Brain microvascular endothelial cell (primary cell): ENCODE measurements at regions not wholly inside any gene's neighbourhood (a gene's known extent, or its start where the extent isn't known, plus 50 kb on each side); places are given as distances from the start of the nearest gene placed in this dataset.

Source experiments
- DNase-seq: peaks from one replicate; pipeline ENCODE4 v3.0.0-alpha.2; 2020
- H3K27ac ChIP-seq: fragments of 250-450 bp; sonication (Bioruptor Pico); 2 replicates; pipeline ENCODE4 v1.5.1; 2020; ENCODE audit warnings: mild to moderate bottlenecking, moderate library complexity
- H3K27me3 ChIP-seq: fragments of 250-450 bp; sonication (Bioruptor Pico); replicated peaks from 2 replicates; pipeline ENCODE4 v1.5.1; 2020; ENCODE audit warnings: mild to moderate bottlenecking
- H3K36me3 ChIP-seq: fragments of 250-450 bp; sonication (Bioruptor Pico); replicated peaks from 2 replicates; pipeline ENCODE4 v1.5.1; 2020; ENCODE audit warnings: mild to moderate bottlenecking
- H3K4me3 ChIP-seq: 2 replicates; pipeline ENCODE4 v1.5.1; 2011; ENCODE audit warnings: low read depth, mild to moderate bottlenecking, control low read depth, low read length, moderate library complexity
- in situ Hi-C: cut with HindIII; loops from 2 replicates; pipeline ENCODE4 v1.10.0; 2017; ENCODE audit warnings: low sequenced_read_pairs, low pct_ligation_motif_present
- TF ChIP-seq, protein P1 (sequence below): IDR thresholded peaks from 2 replicates; pipeline ENCODE4 v1.5.1; 2011; ENCODE audit warnings: low read depth, mild to moderate bottlenecking, moderate library complexity, low read length, control low read depth, inconsistent platforms; ENCODE audit errors: missing control alignments

DNA sequence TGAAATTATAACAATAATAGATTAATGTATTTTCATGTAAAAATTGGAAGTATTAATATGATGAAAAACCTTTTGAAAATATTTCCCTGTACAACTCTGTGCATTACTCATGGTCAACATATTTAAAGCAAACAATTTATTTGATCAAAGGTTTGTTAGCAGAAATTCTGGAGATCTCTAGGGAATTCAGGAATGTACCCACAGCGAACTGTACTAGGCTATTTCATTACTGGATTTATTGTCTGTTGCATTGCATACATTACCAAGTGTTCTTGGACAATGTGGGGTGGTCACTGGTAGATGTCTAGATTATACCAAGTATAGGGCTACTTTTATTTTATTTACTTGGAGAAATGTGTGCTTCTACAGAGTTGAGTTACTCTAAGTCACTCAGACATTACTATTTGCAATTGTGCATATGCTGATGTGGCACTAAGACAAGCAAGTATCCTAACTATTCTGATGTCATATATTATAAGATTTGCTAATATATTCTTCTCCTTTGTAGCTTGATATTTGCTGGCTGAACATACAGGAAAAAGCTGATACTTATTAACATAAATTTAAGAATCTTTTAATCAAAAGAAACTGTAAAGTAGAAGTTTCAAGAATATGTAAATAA lies 323.3 kb downstream of the CCER1 start:
- Histone ChIP-seq H3K4me3 (no peak overlapping the region), H3K27me3 (no peaks in the 10 kb centered on the region), H3K36me3 (no peaks in the 10 kb centered on the region), H3K27ac (no peak overlapping the region)
- TF ChIP-seq, protein P1, sequence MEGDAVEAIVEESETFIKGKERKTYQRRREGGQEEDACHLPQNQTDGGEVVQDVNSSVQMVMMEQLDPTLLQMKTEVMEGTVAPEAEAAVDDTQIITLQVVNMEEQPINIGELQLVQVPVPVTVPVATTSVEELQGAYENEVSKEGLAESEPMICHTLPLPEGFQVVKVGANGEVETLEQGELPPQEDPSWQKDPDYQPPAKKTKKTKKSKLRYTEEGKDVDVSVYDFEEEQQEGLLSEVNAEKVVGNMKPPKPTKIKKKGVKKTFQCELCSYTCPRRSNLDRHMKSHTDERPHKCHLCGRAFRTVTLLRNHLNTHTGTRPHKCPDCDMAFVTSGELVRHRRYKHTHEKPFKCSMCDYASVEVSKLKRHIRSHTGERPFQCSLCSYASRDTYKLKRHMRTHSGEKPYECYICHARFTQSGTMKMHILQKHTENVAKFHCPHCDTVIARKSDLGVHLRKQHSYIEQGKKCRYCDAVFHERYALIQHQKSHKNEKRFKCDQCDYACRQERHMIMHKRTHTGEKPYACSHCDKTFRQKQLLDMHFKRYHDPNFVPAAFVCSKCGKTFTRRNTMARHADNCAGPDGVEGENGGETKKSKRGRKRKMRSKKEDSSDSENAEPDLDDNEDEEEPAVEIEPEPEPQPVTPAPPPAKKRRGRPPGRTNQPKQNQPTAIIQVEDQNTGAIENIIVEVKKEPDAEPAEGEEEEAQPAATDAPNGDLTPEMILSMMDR, result no peak
- in situ Hi-C loops, result no loop called here
- DNase-seq, result peak; percentile 19

DNA sequence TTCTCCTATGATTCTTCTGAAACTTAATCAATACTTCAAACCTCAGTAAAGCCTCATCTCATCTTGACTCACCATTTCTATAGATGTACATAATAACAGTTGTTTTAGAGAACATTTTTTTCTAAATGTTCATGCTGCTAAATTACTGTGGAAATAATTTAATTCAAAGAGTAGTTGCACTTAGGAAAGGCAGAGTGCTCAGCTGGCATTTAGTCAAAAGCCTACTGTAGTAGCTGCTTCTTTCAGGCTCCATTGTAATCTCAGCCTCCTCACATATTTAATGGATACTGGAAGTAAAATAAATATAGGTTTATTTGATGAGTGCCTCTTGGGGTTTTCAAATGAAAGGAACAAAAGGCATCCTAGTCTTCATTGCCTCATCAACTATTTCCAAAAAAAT lies 325.0 kb downstream of the CCER1 start:
- Histone ChIP-seq H3K27ac (no peak overlapping the region), H3K27me3 (no peaks in the 10 kb centered on the region), H3K36me3 (no peaks in the 10 kb centered on the region), H3K4me3 (no peak overlapping the region)
- DNase-seq, result no peak
- TF ChIP-seq, protein P1, result no peak
- in situ Hi-C loops, result no loop called here

DNA sequence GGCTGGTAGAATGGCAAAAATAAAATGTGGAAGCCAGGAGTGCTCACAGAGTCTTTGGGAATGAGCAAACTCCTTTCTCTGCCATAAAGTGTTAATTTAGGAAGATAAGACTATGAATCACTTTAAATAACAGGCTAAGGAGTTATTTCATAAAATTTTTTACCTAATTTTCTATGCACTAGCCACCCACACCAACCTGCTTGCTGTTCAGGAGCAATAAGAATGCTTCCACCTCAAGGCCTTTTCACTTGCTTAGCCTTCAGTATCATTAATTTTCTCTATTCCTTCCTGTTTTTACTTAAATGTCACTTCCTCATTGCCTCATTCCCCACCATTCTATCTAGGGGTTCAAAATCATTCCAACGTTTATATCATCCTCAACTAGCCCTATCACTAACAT lies 326.8 kb downstream of the CCER1 start:
- no peak for DNase-seq
- H3K27me3 ChIP-seq, result no peaks in the 10 kb centered on the region
- in situ Hi-C loops, result no loop called here
- TF ChIP-seq, protein P1, result no peak
- no peaks in the 10 kb centered on the region for H3K36me3 ChIP-seq
- no peak overlapping the region for H3K27ac ChIP-seq
- no peak overlapping the region for H3K4me3 ChIP-seq

DNA sequence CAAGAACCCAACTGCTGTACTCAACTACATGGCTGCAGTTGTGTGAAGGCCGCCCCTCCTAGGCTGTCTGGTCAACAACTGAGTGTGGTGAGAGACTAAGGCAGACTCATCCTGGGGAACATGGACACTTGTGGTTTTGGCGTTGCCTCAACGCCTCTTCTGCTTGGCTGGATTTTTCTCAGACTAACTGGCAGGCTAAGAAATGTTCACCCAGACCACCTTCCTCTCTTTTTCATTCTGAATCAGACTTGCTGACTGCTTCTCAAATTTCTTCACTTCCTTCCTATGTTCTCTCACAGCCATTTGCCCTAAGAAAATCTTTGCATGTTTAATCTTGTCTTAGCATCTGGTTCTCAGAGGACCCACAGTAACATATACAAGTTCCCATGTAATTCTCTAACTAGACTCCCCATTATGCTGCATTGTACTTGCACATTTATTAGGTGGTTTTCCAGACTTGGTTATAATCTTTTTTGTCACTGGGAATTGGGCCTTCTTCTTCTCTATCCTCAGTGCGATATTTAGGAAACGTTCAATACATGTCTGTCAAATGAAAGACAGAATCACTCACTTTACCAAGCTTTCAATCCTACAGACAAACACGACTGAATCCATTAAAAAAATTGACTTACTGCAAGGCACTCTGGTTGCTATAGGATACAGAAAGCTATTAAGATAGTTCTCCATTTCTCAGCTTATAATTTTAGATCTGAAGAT lies 327.6 kb downstream of the CCER1 start:
- in situ Hi-C loops, result no loop called here

DNA sequence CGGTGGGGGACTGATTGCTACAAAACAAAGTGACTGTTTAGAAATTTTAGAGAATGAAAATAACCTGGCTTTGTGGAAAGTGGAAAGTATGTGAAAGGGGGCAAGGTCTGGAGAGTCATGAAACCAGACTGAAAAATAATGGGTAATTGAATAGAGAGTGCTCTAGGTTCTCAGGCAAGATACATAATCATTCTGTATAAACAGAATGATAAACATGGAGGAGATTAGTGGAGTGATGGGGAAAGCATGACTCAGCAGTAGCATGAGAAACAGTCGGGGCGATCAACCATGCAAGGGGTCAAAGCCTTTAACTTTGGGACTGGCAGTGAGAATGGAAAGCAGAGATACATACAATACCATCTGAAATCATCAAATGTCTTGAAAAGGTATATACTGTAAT lies 332.5 kb downstream of the CCER1 start:
- no peak overlapping the region for H3K4me3 ChIP-seq
- in situ Hi-C loops, result no loop called here
- H3K27me3 ChIP-seq, result no peaks in the 10 kb centered on the region
- no peaks in the 10 kb centered on the region for H3K36me3 ChIP-seq
- TF ChIP-seq, protein P1, result no peak
- peak; percentile 9 for DNase-seq
- no peak overlapping the region for H3K27ac ChIP-seq

More for the DNA sequence above, 327.6 kb downstream of the CCER1 start:
- H3K27ac ChIP-seq, result no peak overlapping the region
- H3K27me3 ChIP-seq, result no peaks in the 10 kb centered on the region
- H3K36me3 ChIP-seq, result no peaks in the 10 kb centered on the region
- peak; percentile 25 for DNase-seq
- H3K4me3 ChIP-seq, result no peak overlapping the region
- TF ChIP-seq, protein P1, result no peak
